Stimulated activated naive CD8-positive, alpha-beta T cell treated with anti-CD3 and anti-CD28 coated beads, Interleukin-15, Interleukin-2, amounts not matched to agents 100 ng/mL and 50 ng/mL, for 24 hours (primary cell): ENCODE measurements at regions not wholly inside any gene's neighbourhood (a gene's known extent, or its start where the extent isn't known, plus 50 kb on each side); places are given as distances from the start of the nearest gene placed in this dataset.

Experiments
- H3K27ac Mint-ChIP-seq: one replicate; pipeline ENCODE4 v1.8.0; 2021; ENCODE audit warnings: mild to moderate bottlenecking, mixed read lengths
- H3K27me3 Mint-ChIP-seq: one replicate; pipeline ENCODE4 v1.8.0; 2021; ENCODE audit warnings: mixed read lengths
- H3K36me3 Mint-ChIP-seq: one replicate; pipeline ENCODE4 v1.8.0; 2021; ENCODE audit warnings: low read depth, mixed read lengths
- H3K4me1 Mint-ChIP-seq: one replicate; pipeline ENCODE4 v1.8.0; 2021; ENCODE audit warnings: low read depth, mixed read lengths
- H3K4me3 Mint-ChIP-seq: one replicate; pipeline ENCODE4 v1.8.0; 2021; ENCODE audit warnings: mild to moderate bottlenecking, mixed read lengths
- H3K9me3 Mint-ChIP-seq: one replicate; pipeline ENCODE4 v1.8.0; 2021; ENCODE audit warnings: mixed read lengths

GRCh38 chr10:110443239-110444003 lies 54.3 kb upstream of the DUSP5 start:
- Mint-ChIP-seq H3K9me3 (no peaks in the 10 kb centered on the region), H3K4me3 (no peak overlapping the region), H3K4me1 (peaks cover 8% of the 10 kb centered on the region), H3K27me3 (no peaks in the 10 kb centered on the region), H3K27ac (no peak overlapping the region), H3K36me3 (no peaks in the 10 kb centered on the region)

GRCh38 chr10:110444004-110444337 lies 53.7 kb upstream of the DUSP5 start:
- Mint-ChIP-seq H3K27me3 (peaks cover 2% of the 10 kb centered on the region), H3K4me3 (no peak overlapping the region), H3K4me1 (peaks cover 13% of the 10 kb centered on the region), H3K9me3 (peaks cover 3% of the 10 kb centered on the region), H3K27ac (no peak overlapping the region), H3K36me3 (no peaks in the 10 kb centered on the region)

- Mint-ChIP-seq H3K9me3 (peaks cover 6% of the 10 kb centered on the region), H3K27ac (peak overlapping the region; percentile 15), H3K27me3 (peaks cover 11% of the 10 kb centered on the region), H3K36me3 (no peaks in the 10 kb centered on the region), H3K4me3 (no peak overlapping the region), H3K4me1 (peaks cover 16% of the 10 kb centered on the region)
These were observed 51.8 kb upstream of the DUSP5 start for GRCh38 chr10:110445871-110446270.

- H3K27ac Mint-ChIP-seq = peak overlapping the region; percentile 15
- peaks cover 6% of the 10 kb centered on the region for H3K9me3 Mint-ChIP-seq
- no peaks in the 10 kb centered on the region for H3K36me3 Mint-ChIP-seq
- peaks cover 11% of the 10 kb centered on the region for H3K27me3 Mint-ChIP-seq
- no peak overlapping the region for H3K4me3 Mint-ChIP-seq
- peaks cover 16% of the 10 kb centered on the region for H3K4me1 Mint-ChIP-seq
These were observed 51.4 kb upstream of the DUSP5 start for GRCh38 chr10:110446277-110446676.

- Mint-ChIP-seq H3K9me3 (peaks cover 6% of the 10 kb centered on the region), H3K4me3 (no peak overlapping the region), H3K4me1 (peaks cover 9% of the 10 kb centered on the region), H3K27ac (no peak overlapping the region), H3K27me3 (peaks cover 11% of the 10 kb centered on the region), H3K36me3 (no peaks in the 10 kb centered on the region)
These were observed 50.6 kb upstream of the DUSP5 start for GRCh38 chr10:110446954-110447608.

GRCh38 chr10:110447886-110448285 lies 49.8 kb upstream of the DUSP5 start:
- peaks cover 6% of the 10 kb centered on the region for H3K9me3 Mint-ChIP-seq
- H3K27ac Mint-ChIP-seq = no peak overlapping the region
- H3K4me1 Mint-ChIP-seq = peaks cover 8% of the 10 kb centered on the region
- H3K4me3 Mint-ChIP-seq = no peak overlapping the region
- H3K27me3 Mint-ChIP-seq = peaks cover 11% of the 10 kb centered on the region
- no peaks in the 10 kb centered on the region for H3K36me3 Mint-ChIP-seq
